H9 (cell line): ENCODE measurements at regions not wholly inside any gene's neighbourhood (a gene's known extent, or its start where the extent isn't known, plus 50 kb on each side); places are given as distances from the start of the nearest gene placed in this dataset.

Source experiments
- DNase-seq: peaks from one replicate; pipeline ENCODE4 v3.0.0-alpha.2; 2017
- H2AFZ ChIP-seq: one replicate; pipeline ENCODE4 v1.6.1; 2013; ENCODE audit warnings: mild to moderate bottlenecking, low read length, control low read depth, moderate library complexity
- H2AK5ac ChIP-seq: 2 replicates; pipeline ENCODE4 v1.6.1; 2013; ENCODE audit warnings: low read length, control low read depth, mixed read lengths; ENCODE audit not compliant: insufficient read length
- H2BK120ac ChIP-seq: one replicate; pipeline ENCODE4 v1.6.1; 2013; ENCODE audit warnings: low read depth, mild to moderate bottlenecking, low read length, control low read depth, inconsistent platforms; ENCODE audit not compliant: poor library complexity, severe bottlenecking
- H2BK12ac ChIP-seq: 2 replicates; pipeline ENCODE4 v1.6.1; 2013; ENCODE audit warnings: low read length, control low read depth, mixed read lengths, low read depth; ENCODE audit not compliant: insufficient read length
- H2BK15ac ChIP-seq: 2 replicates; pipeline ENCODE4 v1.6.1; 2013; ENCODE audit warnings: low read depth, low read length, control low read depth
- H2BK20ac ChIP-seq: one replicate; pipeline ENCODE4 v1.6.1; 2013; ENCODE audit warnings: low read depth, mild to moderate bottlenecking, low read length, control low read depth, inconsistent platforms; ENCODE audit not compliant: poor library complexity, severe bottlenecking
- H2BK5ac ChIP-seq: 2 replicates; pipeline ENCODE4 v1.6.1; 2013; ENCODE audit warnings: low read length, control low read depth, mixed read lengths; ENCODE audit not compliant: insufficient read length
- H3K14ac ChIP-seq: 2 replicates; pipeline ENCODE4 v1.6.1; 2013; ENCODE audit warnings: low read length, control low read depth; ENCODE audit not compliant: insufficient read depth
- H3K18ac ChIP-seq: 2 replicates; pipeline ENCODE4 v1.6.1; 2013; ENCODE audit warnings: low read depth, mild to moderate bottlenecking, mixed read lengths, low read length, control low read depth; ENCODE audit not compliant: insufficient read length
- H3K23ac ChIP-seq: 2 replicates; pipeline ENCODE4 v1.6.1; 2013; ENCODE audit warnings: low read length, control low read depth, mixed read lengths, low read depth; ENCODE audit not compliant: insufficient read length
- H3K23me2 ChIP-seq: 2 replicates; pipeline ENCODE4 v1.6.1; 2013; ENCODE audit warnings: low read depth, mild to moderate bottlenecking, mixed read lengths, low read length, control low read depth; ENCODE audit not compliant: insufficient read length, poor library complexity, severe bottlenecking
- H3K27ac ChIP-seq: 2 replicates; pipeline ENCODE4 v1.5.1; 2013; ENCODE audit warnings: low read length, control low read depth, mixed read lengths, low read depth; ENCODE audit not compliant: insufficient read length
- H3K27me3 ChIP-seq: 2 replicates; pipeline ENCODE4 v1.6.1; 2013; ENCODE audit warnings: low read length, control low read depth, inconsistent platforms; ENCODE audit not compliant: insufficient read depth
- H3K4ac ChIP-seq: 2 replicates; pipeline ENCODE4 v1.6.1; 2013; ENCODE audit warnings: low read depth, mild to moderate bottlenecking, control low read depth, inconsistent platforms, low read length, moderate library complexity
- H3K4me1 ChIP-seq: 2 replicates; pipeline ENCODE4 v1.6.1; 2013; ENCODE audit warnings: low read length, control low read depth, inconsistent platforms; ENCODE audit not compliant: insufficient read depth
- H3K4me2 ChIP-seq: 2 replicates; pipeline ENCODE4 v1.6.1; 2013; ENCODE audit warnings: low read length, control low read depth, mixed read lengths; ENCODE audit not compliant: insufficient read length, insufficient read depth
- H3K56ac ChIP-seq: 2 replicates; pipeline ENCODE4 v1.6.1; 2013; ENCODE audit warnings: low read depth, mild to moderate bottlenecking, mixed read lengths, low read length, control low read depth; ENCODE audit not compliant: insufficient read length
- H3K79me1 ChIP-seq: 2 replicates; pipeline ENCODE4 v1.6.1; 2013; ENCODE audit warnings: low read depth, mild to moderate bottlenecking, moderate library complexity, low read length, control low read depth, inconsistent platforms; ENCODE audit not compliant: insufficient read depth, poor library complexity, severe bottlenecking
- H3K79me2 ChIP-seq: 2 replicates; pipeline ENCODE4 v1.6.1; 2013; ENCODE audit warnings: low read length, control low read depth, inconsistent platforms; ENCODE audit not compliant: insufficient read depth
- H3K9ac ChIP-seq: 2 replicates; pipeline ENCODE4 v1.6.1; 2013; ENCODE audit warnings: low read length, control low read depth, mixed read lengths; ENCODE audit not compliant: insufficient read length; ENCODE audit errors: extremely low read depth
- H3K9me3 ChIP-seq: one replicate; pipeline ENCODE4 v1.6.1; 2013; ENCODE audit warnings: low read depth, low read length, inconsistent platforms; ENCODE audit not compliant: control insufficient read depth
- H3T11ph ChIP-seq: one replicate; pipeline ENCODE4 v1.6.1; 2013; ENCODE audit warnings: mild to moderate bottlenecking, low read length, control low read depth, inconsistent platforms
- H4K20me1 ChIP-seq: one replicate; pipeline ENCODE4 v1.6.1; 2013; ENCODE audit not compliant: control insufficient read depth, insufficient read length, insufficient read depth
- H4K5ac ChIP-seq: 2 replicates; pipeline ENCODE4 v1.6.1; 2013; ENCODE audit warnings: low read depth, mild to moderate bottlenecking, mixed read lengths, low read length, control low read depth; ENCODE audit not compliant: insufficient read length
- H4K8ac ChIP-seq: replicated peaks from 2 replicates; pipeline ENCODE4 v1.6.1; 2013; ENCODE audit warnings: low read length, control low read depth, mixed read lengths, low read depth; ENCODE audit not compliant: insufficient read length
- H4K91ac ChIP-seq: 2 replicates; pipeline ENCODE4 v1.6.1; 2013; ENCODE audit warnings: low read depth, mild to moderate bottlenecking, moderate library complexity, mixed read lengths, low read length, control low read depth; ENCODE audit not compliant: insufficient read length
- H3K27ac Mint-ChIP-seq, 3 experiments: 2 replicates in 2 of 3; 3 replicates in 1 of 3; pipeline ENCODE4 v1.8.0; 2020 to 2021; ENCODE audit warnings: mixed read lengths in 3 of 3, mild to moderate bottlenecking in 1 of 3, moderate library complexity in 1 of 3
- H3K27me3 Mint-ChIP-seq: 2 replicates; pipeline ENCODE4 v1.8.0; 2021; ENCODE audit warnings: low read depth, mild to moderate bottlenecking, moderate library complexity, mixed read lengths
- H3K36me3 Mint-ChIP-seq, 3 experiments: 2 replicates in 2 of 3; 3 replicates in 1 of 3; pipeline ENCODE4 v1.8.0; 2020 to 2021; ENCODE audit warnings: low read depth in 3 of 3, mixed read lengths in 3 of 3; ENCODE audit not compliant: insufficient read depth in 1 of 3
- H3K4me1 Mint-ChIP-seq, 2 experiments: 2 replicates each; pipeline ENCODE4 v1.8.0; 2020; ENCODE audit warnings: mixed read lengths in 2 of 2
- H3K4me3 Mint-ChIP-seq, 2 experiments: 2 replicates in 1 of 2; 3 replicates in 1 of 2; pipeline ENCODE4 v1.8.0; 2020 to 2021; ENCODE audit warnings: mild to moderate bottlenecking in 2 of 2, mixed read lengths in 2 of 2, moderate library complexity in 1 of 2
- H3K9me3 Mint-ChIP-seq, 2 experiments: 2 replicates in 1 of 2; 3 replicates in 1 of 2; pipeline ENCODE4 v1.8.0; 2020; ENCODE audit warnings: mild to moderate bottlenecking in 2 of 2, mixed read lengths in 2 of 2, moderate library complexity in 1 of 2
- WGBS: extraction: QIAGEN DNeasy Blood & Tissue Kit; methylation state at CpG from one replicate; pipeline ENCODE4 v1.1.7; 2013; ENCODE audit warnings: missing lambda C conversion rate, low lambda C conversion rate, mixed read lengths; ENCODE audit not compliant: insufficient read length; ENCODE audit errors: extremely low coverage; 5-methylcytosine and 5-hydroxymethylcytosine counted together
- TF ChIP-seq, protein P1 (sequence below): fragments of 200-600 bp; sonication (generic); conservative IDR thresholded peaks from 3 replicates; pipeline ENCODE4 v1.8.0; 2021; ENCODE audit warnings: antibody characterized with exemption, mild to moderate bottlenecking

DNA sequence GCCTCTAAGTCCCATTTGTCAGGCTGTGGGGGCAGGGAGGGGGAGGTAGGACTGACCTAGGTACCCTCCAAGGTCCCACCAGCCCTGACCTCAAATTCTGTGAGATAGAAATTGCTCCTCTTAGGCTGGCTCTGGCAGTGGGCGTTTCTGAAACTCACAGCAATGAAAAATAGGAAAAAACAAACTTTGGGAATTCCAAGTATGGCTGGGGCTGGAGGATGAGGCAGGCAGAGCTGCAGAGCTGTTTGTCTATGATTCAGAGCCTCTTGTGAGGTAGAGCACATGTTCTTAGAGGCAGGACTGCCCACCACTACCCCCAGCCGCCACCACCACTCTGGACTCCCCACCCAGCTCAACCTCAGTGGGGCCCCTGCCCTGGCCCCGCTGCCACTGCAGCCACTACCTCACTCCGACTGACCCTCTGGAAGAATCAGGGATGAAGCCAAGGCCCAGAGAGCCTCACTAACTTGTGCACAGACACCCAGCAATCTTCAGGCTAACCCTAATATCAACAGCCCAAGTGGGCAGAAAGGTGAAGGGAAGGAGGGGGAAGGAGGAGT, 98.2 kb downstream of the PJA1 start:
- Histone ChIP-seq H3K4me2 (no peak overlapping the region), H3K27me3 (no peaks in the 10 kb centered on the region), H3K4ac (no peak overlapping the region), H3K18ac (no peak overlapping the region), H4K8ac (no peak overlapping the region), H3K23ac (no peak overlapping the region), H4K91ac (no peak overlapping the region), H2BK15ac (no peak overlapping the region), H3K14ac (no peak overlapping the region), H4K5ac (no peak overlapping the region), H4K20me1 (no peaks in the 10 kb centered on the region), H3K79me2 (no peaks in the 10 kb centered on the region), H2BK5ac (no peak overlapping the region), H2BK12ac (no peak overlapping the region), H2AK5ac (no peak overlapping the region), H3K56ac (no peak overlapping the region), H3K23me2 (no peaks in the 10 kb centered on the region), H3K9me3 (no peaks in the 10 kb centered on the region), H2AFZ (no peak overlapping the region), H3K27ac (no peak overlapping the region), H3K9ac (no peak overlapping the region), H2BK120ac (no peak overlapping the region), H3T11ph (no peak overlapping the region), H2BK20ac (no peak overlapping the region), H3K79me1 (no peaks in the 10 kb centered on the region), H3K4me1 (no peaks in the 10 kb centered on the region)
- H3K9me3 Mint-ChIP-seq: peaks cover 62 to 86% of the 10 kb centered on the region in 2 experiments
- DNase-seq: no peak
- no peaks in the 10 kb centered on the region; a peak in 2 of 7 replicates for H3K36me3 Mint-ChIP-seq
- H3K27ac Mint-ChIP-seq: no peak overlapping the region
- H3K4me3 Mint-ChIP-seq: no peak overlapping the region
- peaks cover 4 to 6% of the 10 kb centered on the region in 2 experiments; a peak in 2 of 4 replicates for H3K4me1 Mint-ChIP-seq
- TF ChIP-seq, protein P1, sequence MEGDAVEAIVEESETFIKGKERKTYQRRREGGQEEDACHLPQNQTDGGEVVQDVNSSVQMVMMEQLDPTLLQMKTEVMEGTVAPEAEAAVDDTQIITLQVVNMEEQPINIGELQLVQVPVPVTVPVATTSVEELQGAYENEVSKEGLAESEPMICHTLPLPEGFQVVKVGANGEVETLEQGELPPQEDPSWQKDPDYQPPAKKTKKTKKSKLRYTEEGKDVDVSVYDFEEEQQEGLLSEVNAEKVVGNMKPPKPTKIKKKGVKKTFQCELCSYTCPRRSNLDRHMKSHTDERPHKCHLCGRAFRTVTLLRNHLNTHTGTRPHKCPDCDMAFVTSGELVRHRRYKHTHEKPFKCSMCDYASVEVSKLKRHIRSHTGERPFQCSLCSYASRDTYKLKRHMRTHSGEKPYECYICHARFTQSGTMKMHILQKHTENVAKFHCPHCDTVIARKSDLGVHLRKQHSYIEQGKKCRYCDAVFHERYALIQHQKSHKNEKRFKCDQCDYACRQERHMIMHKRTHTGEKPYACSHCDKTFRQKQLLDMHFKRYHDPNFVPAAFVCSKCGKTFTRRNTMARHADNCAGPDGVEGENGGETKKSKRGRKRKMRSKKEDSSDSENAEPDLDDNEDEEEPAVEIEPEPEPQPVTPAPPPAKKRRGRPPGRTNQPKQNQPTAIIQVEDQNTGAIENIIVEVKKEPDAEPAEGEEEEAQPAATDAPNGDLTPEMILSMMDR: no peak
- no CpG with 5 or more reads among the region's 4 CpGs for WGBS
- peaks cover 46% of the 10 kb centered on the region for H3K27me3 Mint-ChIP-seq
